Heart right ventricle (tissue), 16 donors: ENCODE measurements at regions not wholly inside any gene's neighbourhood (a gene's known extent, or its start where the extent isn't known, plus 50 kb on each side); places are given as distances from the start of the nearest gene placed in this dataset.

Experiments used
- ATAC-seq, 8 donors: fragments of 200-7000 bp; cut with Tn5 transposase; one replicate each; pipeline ENCODE4 v1.9.1; 2020; ENCODE audit warnings: mild to moderate bottlenecking in 8 of 8, moderate library complexity in 8 of 8, moderate number of reproducible peaks in 1 of 8
- DNase-seq, 2 donors: peaks; one replicate each; pipeline ENCODE4 v3.0.0-alpha.2; 2020
- H3K27ac ChIP-seq, 10 donors: fragments of 200-600 bp; sonication (generic) in 2 of 10; one replicate each; pipeline versions ENCODE4 v1.5.0 to v1.8.0; 2020 to 2022; ENCODE audit warnings: mild to moderate bottlenecking in 3 of 10
- H3K27me3 ChIP-seq, 7 donors: fragments of 200-600 bp; one replicate each; pipeline ENCODE4 v1.8.0; 2021 to 2022; ENCODE audit warnings: mild to moderate bottlenecking in 2 of 7
- H3K36me3 ChIP-seq, 9 donors: fragments of 200-600 bp; sonication (generic) in 1 of 9; one replicate each; pipeline versions ENCODE4 v1.5.0 to v1.8.0; 2020 to 2022; ENCODE audit warnings: mild to moderate bottlenecking in 2 of 9
- H3K4me1 ChIP-seq, 9 donors: fragments of 200-600 bp; sonication (generic) in 1 of 9; one replicate each; pipeline versions ENCODE4 v1.5.0 to v1.8.0; 2020 to 2022; ENCODE audit warnings: mild to moderate bottlenecking in 4 of 9
- H3K4me3 ChIP-seq, 10 donors: fragments of 200-600 bp; sonication (generic) in 2 of 10; one replicate each; pipeline versions ENCODE4 v1.5.0 to v1.8.0; 2020 to 2022; ENCODE audit warnings: mild to moderate bottlenecking in 7 of 10, moderate library complexity in 2 of 10
- H3K9me3 ChIP-seq, 11 donors: fragments of 200-600 bp in 10 of 11; sonication (generic) in 2 of 11; one replicate each; pipeline versions ENCODE4 v1.5.0 to v1.8.0; 2013 to 2022; ENCODE audit warnings: mild to moderate bottlenecking in 2 of 11, control low read depth in 1 of 11, moderate library complexity in 1 of 11
- WGBS, 2 donors: extraction: QIAGEN DNeasy Blood & Tissue Kit; methylation state at CpG; one replicate each; pipeline ENCODE4 v1.1.7; 2013; ENCODE audit warnings: inconsistent platforms in 1 of 2; 5-methylcytosine and 5-hydroxymethylcytosine counted together
- intact Hi-C, 10 donors: fragments of 100-400 bp; cut with DNase I; formaldehyde crosslinking; loops; one replicate each; pipeline versions ENCODE4 v1.11.1 to v1.14.2; 2022
- TF ChIP-seq, protein P1 (sequence below), 9 donors: fragments of 200-600 bp; sonication (generic) in 2 of 9; IDR thresholded peaks; one replicate each; pipeline versions ENCODE4 v1.5.0 to v1.8.0; 2021 to 2022; ENCODE audit warnings: antibody characterized with exemption in 9 of 9, mild to moderate bottlenecking in 5 of 9, moderate library complexity in 1 of 9
- donor health status: Arrhythmogenic right ventricular cardiomyopathy.
- donor health status: ischemic (EF 13 %, LVEDD 7.1; RV severe dilation, severe dysfunction).
- donor health status: healthy with polysubstance abuse.
- donor health status: DM: no; HTN: yes; CAD: no.
- donor health status: DM: no; HTN: no; CAD: no.
- donor health status: ischemic (EF 25% LVEDD 6.9; RV normal size, moderate dysfunction).
- donor health status: ischemic (EF 25% LVEDD 5.7; RV mildly dilated, moderate dysfunction).
- donor health status: healthy.
- donor health status: DM: yes; HTN: yes; CAD: no.
- donor health status: Ischemic cardiomyopathy.
- donor health status: ischemic (EF 35%, LVEDD 5.7; RV mildly dilated, moderate dysfunction).
- donor health status: nonischemic (EF 11% LVEDD 7.7; RV severe dilation, severe dysfunction).
- donor health status: DM: yes; HTN: yes; CAD: no.
- donor health status: PGD.
- donor health status: ischemic (EF 29% LVEDD 5.4; RV normal size, mild dysfunction).
- donor health status: nonischemic (EF 23%, LVEDD 6.1; RV moderate dilation, normal function).

DNA sequence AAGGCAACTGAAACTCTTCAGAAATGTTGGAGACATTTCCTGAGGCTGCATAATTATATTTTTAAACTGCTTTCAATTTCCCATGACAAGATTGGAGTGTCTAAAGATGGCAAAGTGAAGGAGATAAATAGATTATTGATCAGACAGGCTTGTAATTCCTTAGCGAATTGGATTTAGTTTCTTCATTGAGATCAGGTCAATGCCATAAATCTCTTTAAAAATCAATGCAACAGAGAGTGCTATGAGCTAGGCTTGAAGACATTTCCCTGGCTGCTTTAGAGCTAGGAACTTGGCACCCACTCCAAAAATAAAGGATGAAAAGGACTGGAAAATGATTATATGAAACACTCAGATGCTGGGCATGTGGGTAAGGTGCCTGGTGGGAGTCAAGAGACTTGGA lies 828.4 kb downstream of the TLR4 start:
- H3K4me1 ChIP-seq: peaks cover 0 to 22% (median 11%) of the 10 kb centered on the region in 9 donors
- intact Hi-C loops: no loop called here
- no peak for ATAC-seq
- no peaks in the 10 kb centered on the region for H3K27me3 ChIP-seq
- WGBS, 2 donors: 85 to 86% methylated on average over 1 of the region's 1 CpG
- no peaks in the 10 kb centered on the region for H3K9me3 ChIP-seq
- no peaks in the 10 kb centered on the region for H3K36me3 ChIP-seq
- H3K27ac ChIP-seq: no peak overlapping the region
- no peak overlapping the region for H3K4me3 ChIP-seq
- no peak for DNase-seq
- TF ChIP-seq, protein P1, sequence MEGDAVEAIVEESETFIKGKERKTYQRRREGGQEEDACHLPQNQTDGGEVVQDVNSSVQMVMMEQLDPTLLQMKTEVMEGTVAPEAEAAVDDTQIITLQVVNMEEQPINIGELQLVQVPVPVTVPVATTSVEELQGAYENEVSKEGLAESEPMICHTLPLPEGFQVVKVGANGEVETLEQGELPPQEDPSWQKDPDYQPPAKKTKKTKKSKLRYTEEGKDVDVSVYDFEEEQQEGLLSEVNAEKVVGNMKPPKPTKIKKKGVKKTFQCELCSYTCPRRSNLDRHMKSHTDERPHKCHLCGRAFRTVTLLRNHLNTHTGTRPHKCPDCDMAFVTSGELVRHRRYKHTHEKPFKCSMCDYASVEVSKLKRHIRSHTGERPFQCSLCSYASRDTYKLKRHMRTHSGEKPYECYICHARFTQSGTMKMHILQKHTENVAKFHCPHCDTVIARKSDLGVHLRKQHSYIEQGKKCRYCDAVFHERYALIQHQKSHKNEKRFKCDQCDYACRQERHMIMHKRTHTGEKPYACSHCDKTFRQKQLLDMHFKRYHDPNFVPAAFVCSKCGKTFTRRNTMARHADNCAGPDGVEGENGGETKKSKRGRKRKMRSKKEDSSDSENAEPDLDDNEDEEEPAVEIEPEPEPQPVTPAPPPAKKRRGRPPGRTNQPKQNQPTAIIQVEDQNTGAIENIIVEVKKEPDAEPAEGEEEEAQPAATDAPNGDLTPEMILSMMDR (IDR thresholded peaks at IDR 0.05): no peak

DNA sequence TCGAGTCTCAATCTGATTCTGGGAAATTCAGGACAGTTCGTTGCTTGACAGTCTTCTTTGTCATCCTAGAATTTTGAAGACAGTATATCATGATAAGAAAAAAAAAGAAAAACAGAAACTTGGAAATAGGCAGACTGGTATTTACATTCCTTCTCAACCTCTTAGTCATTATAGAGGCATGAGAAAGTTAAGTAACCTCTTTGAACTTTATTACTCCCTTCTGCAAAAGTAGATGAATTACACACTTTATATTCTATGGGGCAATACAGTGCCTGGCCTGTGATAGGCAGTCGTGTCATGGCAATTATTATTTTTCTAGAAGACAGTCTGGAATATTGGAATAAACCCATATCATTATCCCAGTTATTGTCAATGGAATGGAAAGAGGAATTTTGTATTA lies 828.9 kb downstream of the TLR4 start:
- 78 to 84% methylated on average over 3 of the region's 3 CpGs for WGBS, 2 donors
- ATAC-seq: no peak
- Histone ChIP-seq H3K4me3 (no peak overlapping the region), H3K27ac (no peak overlapping the region), H3K4me1 (peaks cover 0 to 22% (median 11%) of the 10 kb centered on the region in 9 donors), H3K9me3 (no peaks in the 10 kb centered on the region), H3K36me3 (no peaks in the 10 kb centered on the region), H3K27me3 (no peaks in the 10 kb centered on the region)
- TF ChIP-seq, protein P1 (IDR thresholded peaks at IDR 0.05): no peak
- DNase-seq: no peak
- intact Hi-C loops: no loop called here

DNA sequence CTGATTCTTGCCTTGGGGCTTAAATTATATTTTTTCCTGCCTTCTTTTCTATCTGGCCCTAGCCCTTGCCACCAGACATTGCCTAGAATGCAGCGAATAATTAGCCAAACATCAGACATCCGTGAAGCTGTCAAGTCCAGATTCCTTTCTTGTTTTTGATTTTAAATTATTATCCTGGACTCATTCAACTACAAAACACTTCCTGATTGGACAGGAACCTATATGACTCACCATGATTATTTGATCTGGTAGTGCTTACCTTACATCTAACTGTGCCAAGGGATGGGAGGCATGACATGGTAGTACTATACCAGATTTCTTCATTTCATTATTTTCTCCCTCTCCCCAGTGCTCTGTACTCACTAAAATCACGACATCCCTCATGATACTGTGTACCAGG lies 829.6 kb downstream of the TLR4 start:
- no peaks in the 10 kb centered on the region for H3K27me3 ChIP-seq
- TF ChIP-seq, protein P1 (IDR thresholded peaks at IDR 0.05): no peak
- no peak for DNase-seq
- no peaks in the 10 kb centered on the region for H3K9me3 ChIP-seq
- WGBS, 2 donors: 61 to 65% methylated on average over 3 of the region's 3 CpGs
- intact Hi-C loops: no loop called here
- no peak for ATAC-seq
- H3K4me1 ChIP-seq: peaks cover 0 to 19% (median 9%) of the 10 kb centered on the region in 9 donors
- no peak overlapping the region for H3K4me3 ChIP-seq
- H3K36me3 ChIP-seq: no peaks in the 10 kb centered on the region
- no peak overlapping the region for H3K27ac ChIP-seq

DNA sequence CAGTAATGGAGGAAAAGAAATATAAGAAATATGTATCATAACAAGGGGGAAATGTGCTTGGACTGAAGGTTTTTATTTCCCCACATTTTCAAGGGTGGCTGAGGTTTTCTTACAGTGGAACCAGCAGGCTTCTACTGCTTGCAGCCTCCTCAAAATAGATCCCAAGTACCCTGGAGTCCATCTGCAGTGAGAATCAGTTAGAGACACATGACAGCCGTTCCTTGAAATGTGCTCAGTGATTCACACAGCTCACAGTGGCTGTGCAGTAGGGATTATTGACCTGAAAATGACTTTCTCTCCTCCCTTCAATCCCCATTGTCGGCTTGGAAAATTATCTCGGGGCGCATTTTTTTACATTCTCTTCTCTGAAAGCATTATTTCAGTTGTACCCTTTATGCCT lies 832.0 kb downstream of the TLR4 start:
- Histone ChIP-seq H3K9me3 (no peaks in the 10 kb centered on the region), H3K4me1 (peaks cover 0 to 4% (median 0%) of the 10 kb centered on the region in 9 donors), H3K27ac (no peak overlapping the region), H3K27me3 (no peaks in the 10 kb centered on the region), H3K4me3 (no peak overlapping the region), H3K36me3 (no peaks in the 10 kb centered on the region)
- intact Hi-C loops: no loop called here
- DNase-seq (no peak), ATAC-seq (no peak)
- TF ChIP-seq, protein P1 (IDR thresholded peaks at IDR 0.05): no peak
- WGBS, 2 donors: 60 to 76% methylated on average over 4 of the region's 4 CpGs

DNA sequence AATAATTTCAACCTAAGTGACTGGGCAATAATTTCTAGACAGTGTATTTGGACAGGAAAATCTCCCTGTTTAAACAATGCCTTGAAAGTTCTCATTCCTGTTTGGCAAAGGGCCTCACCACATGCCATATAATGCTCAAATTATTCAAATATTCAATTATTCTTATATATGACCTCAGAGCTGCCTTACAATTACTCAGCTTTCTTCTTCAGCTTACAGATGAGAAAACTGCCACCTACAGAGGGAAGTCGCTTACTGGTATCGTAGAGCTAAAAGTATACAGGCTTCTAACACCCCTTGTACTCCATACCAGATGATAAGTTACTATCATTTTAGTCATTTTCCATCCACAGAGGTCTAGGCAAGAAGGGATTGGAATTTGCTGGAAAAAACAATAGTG lies 830.3 kb downstream of the BRINP1 start:
- WGBS, 2 donors: 61 to 71% methylated on average over 2 of the region's 2 CpGs

More for the DNA sequence above, 830.3 kb downstream of the BRINP1 start:
- Histone ChIP-seq H3K4me1 (no peaks in the 10 kb centered on the region), H3K36me3 (no peaks in the 10 kb centered on the region), H3K9me3 (no peaks in the 10 kb centered on the region), H3K4me3 (no peak overlapping the region), H3K27ac (no peak overlapping the region), H3K27me3 (no peaks in the 10 kb centered on the region)
- ATAC-seq: no peak
- intact Hi-C loops: no loop called here
- DNase-seq: no peak
- TF ChIP-seq, protein P1 (IDR thresholded peaks at IDR 0.05): no peak
